Parathyroid adenoma (tissue), 2 donors: ENCODE measurements at regions not wholly inside any gene's neighbourhood (a gene's known extent, or its start where the extent isn't known, plus 50 kb on each side); places are given as distances from the start of the nearest gene placed in this dataset.

Experiments
- H2AFZ ChIP-seq: fragments of 300-600 bp; sonication (generic); one replicate; pipeline ENCODE4 v1.7.0; 2017; ENCODE audit warnings: antibody characterized with exemption, mild to moderate bottlenecking
- H3K27ac ChIP-seq: fragments of 300-600 bp; sonication (generic); one replicate; pipeline ENCODE4 v1.7.0; 2017
- H3K27me3 ChIP-seq: fragments of 300-600 bp; sonication (generic); one replicate; pipeline ENCODE4 v1.7.0; 2017; ENCODE audit warnings: low read length; ENCODE audit not compliant: control insufficient read depth, insufficient read depth
- H3K36me3 ChIP-seq: fragments of 300-600 bp; sonication (generic); one replicate; pipeline ENCODE4 v1.7.0; 2017; ENCODE audit warnings: low read length; ENCODE audit not compliant: control insufficient read depth, insufficient read depth
- H3K4me1 ChIP-seq: fragments of 300-600 bp; sonication (generic); one replicate; pipeline ENCODE4 v1.7.0; 2017; ENCODE audit warnings: control low read depth
- H3K4me2 ChIP-seq: fragments of 300-600 bp; sonication (generic); one replicate; pipeline ENCODE4 v1.7.0; 2017; ENCODE audit warnings: low read length
- H3K4me3 ChIP-seq: fragments of 300-600 bp; sonication (generic); one replicate; pipeline ENCODE4 v1.7.0; 2017; ENCODE audit warnings: low read depth, low read length
- H3K79me2 ChIP-seq: fragments of 300-600 bp; sonication (generic); one replicate; pipeline ENCODE4 v1.7.0; 2017; ENCODE audit warnings: control low read depth
- H3K9ac ChIP-seq: fragments of 300-600 bp; sonication (generic); one replicate; pipeline ENCODE4 v1.7.0; 2017; ENCODE audit warnings: mild to moderate bottlenecking
- H3K9me3 ChIP-seq: fragments of 300-600 bp; sonication (generic); one replicate; pipeline ENCODE4 v1.7.0; 2017; ENCODE audit warnings: low read length; ENCODE audit not compliant: control insufficient read depth
- CTCF ChIP-seq: fragments of 300-600 bp; sonication (generic); IDR thresholded peaks from one replicate; pipeline ENCODE4 v1.7.0; 2017; ENCODE audit warnings: antibody characterized with exemption, mild to moderate bottlenecking
- donor health status: primary hyperparathyroidism.

- no peaks in the 10 kb centered on the region for H3K36me3 ChIP-seq
- no peak overlapping the region for H3K4me2 ChIP-seq
- H3K4me3 ChIP-seq, result no peak overlapping the region
- no peaks in the 10 kb centered on the region for H3K4me1 ChIP-seq
- H3K79me2 ChIP-seq, result no peaks in the 10 kb centered on the region
- no peak overlapping the region for H3K27ac ChIP-seq
- no peak overlapping the region for H3K9ac ChIP-seq
- TF ChIP-seq CTCF, result no peak
- H3K27me3 ChIP-seq, result no peaks in the 10 kb centered on the region
- H3K9me3 ChIP-seq, result no peaks in the 10 kb centered on the region
- H2AFZ ChIP-seq, result no peak overlapping the region
Observed at GRCh38 chr3:110754212-110754916, 317.3 kb upstream of the NECTIN3 start.

GRCh38 chr3:110755345-110755744 is 316.3 kb upstream of the NECTIN3 start:
- H3K27me3 ChIP-seq, result no peaks in the 10 kb centered on the region
- H3K9ac ChIP-seq, result no peak overlapping the region
- no peak overlapping the region for H2AFZ ChIP-seq
- H3K4me1 ChIP-seq, result no peaks in the 10 kb centered on the region
- no peaks in the 10 kb centered on the region for H3K36me3 ChIP-seq
- no peaks in the 10 kb centered on the region for H3K9me3 ChIP-seq
- H3K27ac ChIP-seq, result no peak overlapping the region
- H3K79me2 ChIP-seq, result no peaks in the 10 kb centered on the region
- H3K4me2 ChIP-seq, result no peak overlapping the region
- no peak overlapping the region for H3K4me3 ChIP-seq
- no peak for TF ChIP-seq CTCF

GRCh38 chr3:110756705-110757104 is 314.9 kb upstream of the NECTIN3 start:
- Histone ChIP-seq H3K4me1 (no peaks in the 10 kb centered on the region), H3K27me3 (no peaks in the 10 kb centered on the region), H3K36me3 (no peaks in the 10 kb centered on the region), H2AFZ (no peak overlapping the region), H3K9ac (no peak overlapping the region), H3K4me2 (no peak overlapping the region), H3K4me3 (no peak overlapping the region), H3K79me2 (no peaks in the 10 kb centered on the region), H3K27ac (no peak overlapping the region), H3K9me3 (no peaks in the 10 kb centered on the region)
- TF ChIP-seq CTCF, result no peak

GRCh38 chr3:110758208-110758607 is 313.4 kb upstream of the NECTIN3 start:
- H3K4me3 ChIP-seq, result no peak overlapping the region
- no peak overlapping the region for H3K27ac ChIP-seq
- no peaks in the 10 kb centered on the region for H3K4me1 ChIP-seq
- H3K27me3 ChIP-seq, result no peaks in the 10 kb centered on the region
- H3K36me3 ChIP-seq, result no peaks in the 10 kb centered on the region
- no peaks in the 10 kb centered on the region for H3K9me3 ChIP-seq
- H3K79me2 ChIP-seq, result no peaks in the 10 kb centered on the region
- TF ChIP-seq CTCF, result no peak
- H3K9ac ChIP-seq, result no peak overlapping the region
- no peak overlapping the region for H3K4me2 ChIP-seq
- H2AFZ ChIP-seq, result no peak overlapping the region

DNA sequence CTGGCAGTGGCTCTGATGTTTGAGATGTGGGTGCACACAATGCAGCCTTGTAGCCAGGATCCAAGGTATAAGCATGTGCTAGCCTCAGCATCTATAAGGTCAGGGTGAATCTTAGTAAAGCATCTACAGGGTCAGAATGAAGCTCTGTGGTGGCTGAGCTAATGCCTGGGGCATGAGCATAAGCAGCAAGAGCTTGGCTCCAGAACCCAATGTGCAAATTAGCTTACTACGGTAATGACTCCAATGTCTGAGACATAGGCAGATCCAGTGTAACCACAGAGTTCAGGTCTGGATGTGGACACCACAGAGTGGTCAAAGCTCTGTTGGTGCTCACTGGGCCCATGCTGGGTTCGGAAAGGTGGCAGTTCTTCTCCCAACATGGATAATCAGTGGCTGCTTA is 304.5 kb upstream of the NECTIN3 start:
- no peak overlapping the region for H2AFZ ChIP-seq
- no peak overlapping the region for H3K27ac ChIP-seq
- H3K4me1 ChIP-seq, result no peaks in the 10 kb centered on the region
- no peak for TF ChIP-seq CTCF
- no peaks in the 10 kb centered on the region for H3K36me3 ChIP-seq
- H3K9me3 ChIP-seq, result no peaks in the 10 kb centered on the region
- no peaks in the 10 kb centered on the region for H3K79me2 ChIP-seq
- no peak overlapping the region for H3K9ac ChIP-seq
- H3K4me3 ChIP-seq, result no peak overlapping the region
- H3K27me3 ChIP-seq, result no peaks in the 10 kb centered on the region
- H3K4me2 ChIP-seq, result no peak overlapping the region
